ENCODE measurements at regions not wholly inside any gene's neighbourhood (a gene's known extent, or its start where the extent isn't known, plus 50 kb on each side); places are given as distances from the start of the nearest gene placed in this dataset.

GRCh38 chrX:145464650-145465049 lies 217.3 kb downstream of the SPANXN1 start:
- Mint-ChIP-seq H3K9me3 (no peaks in the 10 kb centered on the region), H3K36me3 (no peaks in the 10 kb centered on the region), H3K27me3 (no peaks in the 10 kb centered on the region), H3K27ac (no peak overlapping the region), H3K4me1 (ENCODE audit: unreplicated experiment) (no peaks in the 10 kb centered on the region), H3K4me3 (no peak overlapping the region)
- no peak for DNase-seq (ENCODE audit: extremely low spot score, unreplicated experiment)
- no peak for TF ChIP-seq CTCF (conservative IDR thresholded peaks at IDR 0.05)

- H3K9me3 Mint-ChIP-seq, result no peaks in the 10 kb centered on the region
- no peaks in the 10 kb centered on the region for H3K36me3 Mint-ChIP-seq
Measured at GRCh38 chrX:145475725-145476124, 228.4 kb downstream of the SPANXN1 start.

GRCh38 chrX:145484740-145485139 lies 237.4 kb downstream of the SPANXN1 start:
- TF ChIP-seq CTCF (conservative IDR thresholded peaks at IDR 0.05), result no peak
- no peaks in the 10 kb centered on the region for H3K4me1 Mint-ChIP-seq (ENCODE audit: unreplicated experiment)
- no peak for DNase-seq (ENCODE audit: extremely low spot score, unreplicated experiment)
- H3K36me3 Mint-ChIP-seq, result no peaks in the 10 kb centered on the region
- H3K27ac Mint-ChIP-seq, result no peak overlapping the region
- H3K9me3 Mint-ChIP-seq, result no peaks in the 10 kb centered on the region
- H3K27me3 Mint-ChIP-seq, result no peaks in the 10 kb centered on the region
- H3K4me3 Mint-ChIP-seq, result no peak overlapping the region

More at GRCh38 chrX:145475725-145476124, 228.4 kb downstream of the SPANXN1 start:
- Mint-ChIP-seq H3K27ac (no peak overlapping the region), H3K4me3 (no peak overlapping the region), H3K27me3 (no peaks in the 10 kb centered on the region), H3K4me1 (ENCODE audit: unreplicated experiment) (no peaks in the 10 kb centered on the region)
- no peak for TF ChIP-seq CTCF (conservative IDR thresholded peaks at IDR 0.05)
- no peak for DNase-seq (ENCODE audit: extremely low spot score, unreplicated experiment)

GRCh38 chrX:145502670-145503069 lies 255.4 kb downstream of the SPANXN1 start:
- H3K9me3 Mint-ChIP-seq, result peaks cover 4% of the 10 kb centered on the region
- H3K36me3 Mint-ChIP-seq, result no peaks in the 10 kb centered on the region

GRCh38 chrX:145506214-145506613 lies 258.9 kb downstream of the SPANXN1 start:
- H3K27me3 Mint-ChIP-seq, result no peaks in the 10 kb centered on the region
- no peaks in the 10 kb centered on the region for H3K36me3 Mint-ChIP-seq
- no peak overlapping the region for H3K27ac Mint-ChIP-seq
- H3K9me3 Mint-ChIP-seq, result peaks cover 4% of the 10 kb centered on the region
- DNase-seq (ENCODE audit: extremely low spot score, unreplicated experiment), result no peak
- H3K4me1 Mint-ChIP-seq (ENCODE audit: unreplicated experiment), result no peaks in the 10 kb centered on the region
- no peak for TF ChIP-seq CTCF (conservative IDR thresholded peaks at IDR 0.05)
- H3K4me3 Mint-ChIP-seq, result no peak overlapping the region

More at GRCh38 chrX:145502670-145503069, 255.4 kb downstream of the SPANXN1 start:
- no peak overlapping the region for H3K4me3 Mint-ChIP-seq
- no peaks in the 10 kb centered on the region for H3K4me1 Mint-ChIP-seq (ENCODE audit: unreplicated experiment)
- H3K27me3 Mint-ChIP-seq, result no peaks in the 10 kb centered on the region
- no peak overlapping the region for H3K27ac Mint-ChIP-seq
- no peak for DNase-seq (ENCODE audit: extremely low spot score, unreplicated experiment)
- TF ChIP-seq CTCF (conservative IDR thresholded peaks at IDR 0.05), result no peak

- Mint-ChIP-seq H3K27ac (no peak overlapping the region), H3K27me3 (no peaks in the 10 kb centered on the region), H3K4me3 (no peak overlapping the region), H3K9me3 (no peaks in the 10 kb centered on the region), H3K4me1 (ENCODE audit: unreplicated experiment) (no peaks in the 10 kb centered on the region), H3K36me3 (no peaks in the 10 kb centered on the region)
- no peak for TF ChIP-seq CTCF (conservative IDR thresholded peaks at IDR 0.05)
- no peak for DNase-seq (ENCODE audit: extremely low spot score, unreplicated experiment)
Measured at GRCh38 chrX:145524931-145525330, 277.6 kb downstream of the SPANXN1 start.

Measured in type B pancreatic cell (in vitro differentiated cells).